Heart right ventricle (tissue), 16 donors: ENCODE measurements at regions not wholly inside any gene's neighbourhood (a gene's known extent, or its start where the extent isn't known, plus 50 kb on each side); places are given as distances from the start of the nearest gene placed in this dataset.

Experiments used
- ATAC-seq, 8 donors: fragments of 200-7000 bp; cut with Tn5 transposase; one replicate each; pipeline ENCODE4 v1.9.1; 2020; ENCODE audit warnings: mild to moderate bottlenecking in 8 of 8, moderate library complexity in 8 of 8, moderate number of reproducible peaks in 1 of 8
- DNase-seq, 2 donors: peaks; one replicate each; pipeline ENCODE4 v3.0.0-alpha.2; 2020
- H3K27ac ChIP-seq, 10 donors: fragments of 200-600 bp; sonication (generic) in 2 of 10; one replicate each; pipeline versions ENCODE4 v1.5.0 to v1.8.0; 2020 to 2022; ENCODE audit warnings: mild to moderate bottlenecking in 3 of 10
- H3K27me3 ChIP-seq, 7 donors: fragments of 200-600 bp; one replicate each; pipeline ENCODE4 v1.8.0; 2021 to 2022; ENCODE audit warnings: mild to moderate bottlenecking in 2 of 7
- H3K36me3 ChIP-seq, 9 donors: fragments of 200-600 bp; sonication (generic) in 1 of 9; one replicate each; pipeline versions ENCODE4 v1.5.0 to v1.8.0; 2020 to 2022; ENCODE audit warnings: mild to moderate bottlenecking in 2 of 9
- H3K4me1 ChIP-seq, 9 donors: fragments of 200-600 bp; sonication (generic) in 1 of 9; one replicate each; pipeline versions ENCODE4 v1.5.0 to v1.8.0; 2020 to 2022; ENCODE audit warnings: mild to moderate bottlenecking in 4 of 9
- H3K4me3 ChIP-seq, 10 donors: fragments of 200-600 bp; sonication (generic) in 2 of 10; one replicate each; pipeline versions ENCODE4 v1.5.0 to v1.8.0; 2020 to 2022; ENCODE audit warnings: mild to moderate bottlenecking in 7 of 10, moderate library complexity in 2 of 10
- H3K9me3 ChIP-seq, 11 donors: fragments of 200-600 bp in 10 of 11; sonication (generic) in 2 of 11; one replicate each; pipeline versions ENCODE4 v1.5.0 to v1.8.0; 2013 to 2022; ENCODE audit warnings: mild to moderate bottlenecking in 2 of 11, control low read depth in 1 of 11, moderate library complexity in 1 of 11
- CTCF ChIP-seq, 9 donors: fragments of 200-600 bp; sonication (generic) in 2 of 9; IDR thresholded peaks; one replicate each; pipeline versions ENCODE4 v1.5.0 to v1.8.0; 2021 to 2022; ENCODE audit warnings: antibody characterized with exemption in 9 of 9, mild to moderate bottlenecking in 5 of 9, moderate library complexity in 1 of 9
- WGBS, 2 donors: extraction: QIAGEN DNeasy Blood & Tissue Kit; methylation state at CpG; one replicate each; pipeline ENCODE4 v1.1.7; 2013; ENCODE audit warnings: inconsistent platforms in 1 of 2; 5-methylcytosine and 5-hydroxymethylcytosine counted together
- intact Hi-C, 10 donors: fragments of 100-400 bp; cut with DNase I; formaldehyde crosslinking; loops; one replicate each; pipeline versions ENCODE4 v1.11.1 to v1.14.2; 2022
- donor health status: Arrhythmogenic right ventricular cardiomyopathy.
- donor health status: ischemic (EF 13 %, LVEDD 7.1; RV severe dilation, severe dysfunction).
- donor health status: healthy with polysubstance abuse.
- donor health status: DM: no; HTN: yes; CAD: no.
- donor health status: DM: no; HTN: no; CAD: no.
- donor health status: ischemic (EF 25% LVEDD 6.9; RV normal size, moderate dysfunction).
- donor health status: ischemic (EF 25% LVEDD 5.7; RV mildly dilated, moderate dysfunction).
- donor health status: healthy.
- donor health status: DM: yes; HTN: yes; CAD: no.
- donor health status: Ischemic cardiomyopathy.
- donor health status: ischemic (EF 35%, LVEDD 5.7; RV mildly dilated, moderate dysfunction).
- donor health status: nonischemic (EF 11% LVEDD 7.7; RV severe dilation, severe dysfunction).
- donor health status: DM: yes; HTN: yes; CAD: no.
- donor health status: PGD.
- donor health status: ischemic (EF 29% LVEDD 5.4; RV normal size, mild dysfunction).
- donor health status: nonischemic (EF 23%, LVEDD 6.1; RV moderate dilation, normal function).

- no peak for TF ChIP-seq CTCF (IDR thresholded peaks at IDR 0.05)
- H3K9me3 ChIP-seq, result no peaks in the 10 kb centered on the region
- H3K36me3 ChIP-seq, result no peaks in the 10 kb centered on the region
- intact Hi-C loops, result no loop called here
- no peak for ATAC-seq
- H3K4me1 ChIP-seq, result no peaks in the 10 kb centered on the region
- DNase-seq, result no peak
- 77% methylated on average over 5 of the region's 5 CpGs for WGBS, 2 donors
- H3K27me3 ChIP-seq, result peaks cover 0 to 7% (median 0%) of the 10 kb centered on the region in 7 donors
- no peak overlapping the region for H3K4me3 ChIP-seq
- no peak overlapping the region for H3K27ac ChIP-seq
Observed at GRCh38 chr12:4011597-4011996, 138.4 kb upstream of the PARP11 start.

- ATAC-seq, result no peak
Observed at GRCh38 chr12:4009979-4010704, 136.9 kb upstream of the PARP11 start.

GRCh38 chr12:4006743-4007142, 133.5 kb upstream of the PARP11 start:
- DNase-seq, result no peak
- WGBS, 2 donors, result 89 to 90% methylated on average over 4 of the region's 4 CpGs
- intact Hi-C loops, result no loop called here
- H3K36me3 ChIP-seq, result no peaks in the 10 kb centered on the region
- no peaks in the 10 kb centered on the region for H3K9me3 ChIP-seq
- H3K27me3 ChIP-seq, result peaks cover 0 to 14% (median 6%) of the 10 kb centered on the region in 7 donors
- TF ChIP-seq CTCF (IDR thresholded peaks at IDR 0.05), result no peak
- no peaks in the 10 kb centered on the region for H3K4me1 ChIP-seq
- H3K4me3 ChIP-seq, result no peak overlapping the region
- no peak for ATAC-seq
- H3K27ac ChIP-seq, result no peak overlapping the region

More at GRCh38 chr12:4009979-4010704, 136.9 kb upstream of the PARP11 start:
- no peak for TF ChIP-seq CTCF (IDR thresholded peaks at IDR 0.05)
- Histone ChIP-seq H3K36me3 (no peaks in the 10 kb centered on the region), H3K4me3 (no peak overlapping the region), H3K27me3 (peaks cover 0 to 9% (median 0%) of the 10 kb centered on the region in 7 donors), H3K27ac (no peak overlapping the region), H3K9me3 (no peaks in the 10 kb centered on the region), H3K4me1 (no peaks in the 10 kb centered on the region)
- WGBS, 2 donors, result 88 to 96% methylated on average over 8 of the region's 8 CpGs
- DNase-seq, result no peak
- intact Hi-C loops, result no loop called here

GRCh38 chr12:4005851-4006430, 132.7 kb upstream of the PARP11 start:
- Histone ChIP-seq H3K4me1 (no peaks in the 10 kb centered on the region), H3K27me3 (peaks cover 0 to 14% (median 6%) of the 10 kb centered on the region in 7 donors), H3K36me3 (no peaks in the 10 kb centered on the region), H3K9me3 (no peaks in the 10 kb centered on the region), H3K4me3 (no peak overlapping the region), H3K27ac (no peak overlapping the region)
- DNase-seq (no peak), ATAC-seq (no peak)
- intact Hi-C loops, result no loop called here
- 89 to 93% methylated on average over 15 of the region's 15 CpGs for WGBS, 2 donors
- no peak for TF ChIP-seq CTCF (IDR thresholded peaks at IDR 0.05)
